GM12865 (cell line): ENCODE measurements at regions not wholly inside any gene's neighbourhood (a gene's known extent, or its start where the extent isn't known, plus 50 kb on each side); places are given as distances from the start of the nearest gene placed in this dataset.
A peak's percentile ranks its signal among the peaks of the same experiment; 100 is the strongest.

Experiments used
- DNase-seq: peaks from one replicate; pipeline ENCODE4 v3.0.0; 2010; ENCODE audit warnings: low read depth
- H3K4me3 ChIP-seq: 2 replicates; pipeline ENCODE4 v1.5.1; 2011; ENCODE audit warnings: mild to moderate bottlenecking, low read depth, low read length, control low read depth
- TF ChIP-seq, protein P1 (sequence below): IDR thresholded peaks from 2 replicates; pipeline ENCODE4 v1.5.1; 2011; ENCODE audit warnings: low read length, control low read depth, low read depth, inconsistent platforms; ENCODE audit not compliant: insufficient read depth; ENCODE audit errors: missing control alignments

DNA sequence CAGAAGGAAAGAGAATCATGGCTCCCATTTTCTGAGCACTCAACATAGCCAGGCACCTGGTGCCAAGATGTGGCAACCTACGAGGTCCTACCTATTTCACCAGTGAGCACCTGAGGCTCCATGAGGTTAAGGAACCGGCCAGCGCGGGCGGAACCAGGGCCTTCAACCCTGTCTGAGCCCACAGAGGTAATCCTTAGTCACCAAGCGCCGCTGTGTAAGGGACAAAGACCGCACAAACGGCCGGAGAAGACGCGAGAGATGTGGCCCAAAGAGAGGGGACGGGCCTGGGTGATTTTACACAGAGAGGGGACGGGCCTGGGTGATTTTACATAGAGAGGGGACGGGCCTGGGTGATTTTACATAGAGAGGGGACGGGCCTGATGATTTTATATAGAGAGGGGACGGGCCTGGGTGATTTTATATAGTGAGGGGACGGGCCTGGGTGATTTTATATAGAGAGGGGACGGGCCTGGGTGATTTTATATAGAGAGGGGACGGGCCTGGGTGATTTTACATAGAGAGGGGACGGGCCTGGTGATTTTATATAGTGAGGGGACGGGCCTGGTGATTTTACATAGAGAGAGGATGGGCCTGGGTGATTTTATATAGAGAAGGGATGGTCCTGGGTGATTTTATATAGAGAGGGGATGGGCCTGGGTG lies 114.2 kb downstream of the SMIM20 start:
- TF ChIP-seq, protein P1, sequence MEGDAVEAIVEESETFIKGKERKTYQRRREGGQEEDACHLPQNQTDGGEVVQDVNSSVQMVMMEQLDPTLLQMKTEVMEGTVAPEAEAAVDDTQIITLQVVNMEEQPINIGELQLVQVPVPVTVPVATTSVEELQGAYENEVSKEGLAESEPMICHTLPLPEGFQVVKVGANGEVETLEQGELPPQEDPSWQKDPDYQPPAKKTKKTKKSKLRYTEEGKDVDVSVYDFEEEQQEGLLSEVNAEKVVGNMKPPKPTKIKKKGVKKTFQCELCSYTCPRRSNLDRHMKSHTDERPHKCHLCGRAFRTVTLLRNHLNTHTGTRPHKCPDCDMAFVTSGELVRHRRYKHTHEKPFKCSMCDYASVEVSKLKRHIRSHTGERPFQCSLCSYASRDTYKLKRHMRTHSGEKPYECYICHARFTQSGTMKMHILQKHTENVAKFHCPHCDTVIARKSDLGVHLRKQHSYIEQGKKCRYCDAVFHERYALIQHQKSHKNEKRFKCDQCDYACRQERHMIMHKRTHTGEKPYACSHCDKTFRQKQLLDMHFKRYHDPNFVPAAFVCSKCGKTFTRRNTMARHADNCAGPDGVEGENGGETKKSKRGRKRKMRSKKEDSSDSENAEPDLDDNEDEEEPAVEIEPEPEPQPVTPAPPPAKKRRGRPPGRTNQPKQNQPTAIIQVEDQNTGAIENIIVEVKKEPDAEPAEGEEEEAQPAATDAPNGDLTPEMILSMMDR, result no peak
- DNase-seq, result no peak
- no peak overlapping the region for H3K4me3 ChIP-seq

DNA sequence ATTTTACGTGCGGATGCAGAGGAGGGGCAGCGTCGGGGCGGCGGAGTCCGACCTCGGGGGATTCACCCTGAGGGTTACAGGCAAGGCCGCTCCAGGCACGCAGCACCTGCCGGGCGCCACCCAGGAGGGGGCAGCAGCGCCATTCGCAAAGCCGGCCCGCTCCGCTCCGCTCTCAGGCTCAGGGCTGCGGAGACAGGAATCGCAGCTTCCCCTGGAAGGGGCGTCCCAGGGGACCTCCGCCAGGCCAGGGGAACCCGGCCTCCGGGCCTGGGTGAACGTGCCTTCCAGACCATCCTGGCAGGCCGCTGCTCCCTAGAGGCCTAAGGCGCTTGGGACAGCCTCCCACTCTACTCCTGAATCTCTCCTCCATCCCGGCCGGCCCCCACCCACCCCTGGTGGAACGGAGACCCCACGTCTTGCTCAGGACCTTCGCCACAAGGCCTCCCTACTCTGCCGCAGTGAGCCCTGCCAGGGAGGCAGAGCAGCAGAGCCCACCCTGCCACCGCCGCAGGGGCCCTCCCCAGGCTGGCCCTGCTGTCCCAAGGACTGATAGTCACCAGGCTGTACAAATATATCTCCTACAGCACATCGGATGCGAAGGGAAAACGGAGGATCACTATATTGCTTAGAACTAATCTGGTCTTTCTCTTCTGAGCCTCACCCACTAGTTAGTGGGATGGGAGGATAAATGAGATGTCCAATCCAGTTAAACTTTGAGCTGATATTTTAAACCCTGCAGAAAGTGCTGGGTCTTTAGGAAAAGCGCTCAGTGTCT lies 115.0 kb downstream of the SMIM20 start:
- TF ChIP-seq, protein P1, result peak; percentile 88
- no peak overlapping the region for H3K4me3 ChIP-seq
- DNase-seq, result peak; percentile 76

DNA sequence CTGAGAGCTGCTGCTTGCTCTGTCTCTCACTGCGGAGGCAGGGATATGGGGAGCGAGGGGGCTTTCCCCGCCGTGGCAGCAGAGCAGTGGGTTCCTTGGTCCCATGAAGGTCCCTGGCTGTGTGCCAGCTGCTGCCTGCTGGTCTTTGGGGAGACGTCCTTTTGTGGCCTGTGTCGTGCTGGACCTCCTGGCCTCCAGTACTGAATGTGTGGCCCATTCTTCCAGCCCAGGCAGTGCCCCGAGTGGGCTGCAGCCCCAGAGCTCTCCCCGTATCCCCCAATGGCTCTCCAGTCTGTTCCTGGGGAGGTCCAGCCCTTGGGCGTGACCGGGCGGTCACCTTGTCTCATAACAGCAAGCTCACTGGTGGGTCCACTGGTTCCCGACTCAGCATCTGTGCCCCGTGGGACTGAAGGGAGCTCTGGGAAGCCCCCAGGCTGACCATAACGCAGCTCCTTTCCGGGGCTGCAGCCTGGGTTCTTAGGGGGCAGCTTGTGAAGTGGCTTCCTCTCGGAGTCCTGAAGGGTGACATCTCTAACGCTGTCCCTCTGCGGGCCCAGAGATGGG lies 115.6 kb downstream of the SMIM20 start:
- TF ChIP-seq, protein P1, result no peak
- no peak overlapping the region for H3K4me3 ChIP-seq
- DNase-seq, result peak; percentile 16

DNA sequence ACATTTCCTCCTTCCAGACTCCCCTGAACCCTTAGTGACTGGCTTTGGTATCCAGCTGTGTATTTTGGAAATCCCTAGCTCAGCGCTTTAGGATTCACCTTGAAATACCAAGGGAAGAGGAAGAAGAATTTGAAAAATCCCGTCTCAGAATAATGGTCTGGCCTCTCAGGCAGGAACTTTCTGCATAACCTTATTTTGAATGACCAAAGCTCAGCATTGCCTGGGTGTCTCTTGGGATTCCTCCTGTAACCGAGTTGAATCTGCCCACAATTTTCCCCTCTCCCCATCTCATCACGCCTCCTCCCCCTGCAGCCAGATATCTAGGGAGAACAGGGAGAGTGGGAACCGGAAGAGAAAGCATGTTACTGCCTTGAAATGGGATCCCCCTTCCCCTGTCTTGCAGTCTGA lies 116.2 kb downstream of the SMIM20 start:
- TF ChIP-seq, protein P1, result no peak
- no peak overlapping the region for H3K4me3 ChIP-seq
- peak; percentile 26 for DNase-seq

DNA sequence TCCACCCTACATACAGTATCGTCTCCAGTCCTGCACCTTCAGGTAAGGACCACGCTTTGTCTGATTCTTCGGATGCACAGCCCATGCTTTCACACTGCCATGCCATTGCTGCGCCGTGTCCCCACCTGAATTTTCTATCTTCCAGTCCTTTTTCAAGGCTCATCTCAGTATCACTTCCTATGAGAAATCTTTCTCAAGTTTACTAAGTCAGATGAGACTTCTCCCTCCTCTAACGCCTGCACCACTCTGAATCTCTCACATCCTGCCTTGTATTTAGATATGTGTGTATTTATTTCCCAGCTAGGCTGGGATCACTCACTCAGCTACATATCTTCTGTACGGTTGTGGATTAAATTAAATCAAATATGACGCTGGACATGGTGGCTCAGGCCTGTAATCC lies 116.8 kb downstream of the SMIM20 start:
- H3K4me3 ChIP-seq, result no peak overlapping the region
- TF ChIP-seq, protein P1, result no peak
- DNase-seq, result peak; percentile 21

DNA sequence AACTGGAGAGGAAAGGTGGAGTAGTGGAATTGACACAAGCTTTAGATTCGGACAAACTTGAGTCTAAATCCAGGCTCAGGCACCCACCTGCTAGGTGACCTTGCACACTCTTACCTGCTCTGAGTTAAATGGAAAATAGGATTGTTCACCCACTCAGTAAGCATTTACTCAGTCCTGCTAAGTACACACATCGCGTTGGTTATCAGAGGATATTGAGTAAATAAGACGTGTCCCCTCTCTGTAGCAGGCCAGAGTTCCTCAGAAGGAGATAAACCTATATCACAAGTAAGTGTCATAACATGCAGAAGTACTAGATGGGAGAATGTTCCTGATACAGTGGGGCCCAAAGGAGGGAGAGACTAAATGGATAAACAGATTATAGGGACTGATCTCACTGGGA lies 117.7 kb downstream of the SMIM20 start:
- no peak overlapping the region for H3K4me3 ChIP-seq
- TF ChIP-seq, protein P1, result no peak
- DNase-seq, result no peak

DNA sequence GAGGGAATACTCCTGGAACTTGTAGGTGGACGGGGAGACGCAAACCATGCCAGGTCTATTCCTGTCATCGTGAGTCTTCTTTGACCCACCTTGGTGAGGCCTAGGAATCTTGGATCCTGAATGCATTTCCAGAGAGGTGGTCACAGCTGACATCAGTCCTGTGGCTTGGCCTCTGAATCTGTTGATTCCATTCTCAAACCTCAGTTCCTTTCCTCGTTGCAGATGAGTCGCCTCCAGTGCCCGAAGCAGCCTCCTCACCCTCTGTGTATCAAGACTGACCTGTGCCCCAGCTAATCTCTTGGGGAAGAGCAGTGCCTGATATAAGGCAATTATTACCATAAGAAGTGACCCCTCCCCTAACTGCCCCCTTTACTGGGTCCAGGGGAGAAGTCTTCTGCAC lies 118.1 kb downstream of the SMIM20 start:
- TF ChIP-seq, protein P1, result no peak

More for the DNA sequence above, 118.1 kb downstream of the SMIM20 start:
- DNase-seq, result no peak
- no peak overlapping the region for H3K4me3 ChIP-seq
